Esophagus muscularis mucosa (tissue), 4 donors: ENCODE measurements at regions not wholly inside any gene's neighbourhood (a gene's known extent, or its start where the extent isn't known, plus 50 kb on each side); places are given as distances from the start of the nearest gene placed in this dataset.

ENCODE experiments used
- DNase-seq: peaks from one replicate; pipeline ENCODE4 v3.0.0-alpha.2; 2017; ENCODE audit errors: extremely low spot score
- H3K27ac ChIP-seq, 4 donors: fragments of 200-600 bp; sonication (generic); replicated peaks in 1 of 4; 1 replicate in 3 of 4; 2 replicates in 1 of 4; pipeline ENCODE4 v1.5.1; 2016 to 2019; ENCODE audit warnings: mild to moderate bottlenecking in 1 of 4
- H3K27me3 ChIP-seq, 4 donors: fragments of 200-600 bp; sonication (generic); one replicate each; pipeline versions ENCODE4 v1.5.1 to v1.6.0; 2016 to 2019
- H3K36me3 ChIP-seq, 4 donors: fragments of 200-600 bp; sonication (generic); one replicate each; pipeline ENCODE4 v1.5.1; 2016 to 2019
- H3K4me1 ChIP-seq, 4 donors: fragments of 200-600 bp; sonication (generic); one replicate each; pipeline ENCODE4 v1.5.1; 2016 to 2019
- H3K4me3 ChIP-seq, 4 donors: fragments of 200-600 bp; sonication (generic); 1 replicate in 2 of 4; 2 replicates in 2 of 4; pipeline ENCODE4 v1.5.1; 2016 to 2019; ENCODE audit warnings: mild to moderate bottlenecking in 4 of 4, moderate library complexity in 1 of 4
- H3K9me3 ChIP-seq, 4 donors: fragments of 200-600 bp; sonication (generic); 1 replicate in 3 of 4; 2 replicates in 1 of 4; pipeline ENCODE4 v1.5.1; 2016 to 2019
- EP300 ChIP-seq: sonication (generic); formaldehyde crosslinking; IDR thresholded peaks from one replicate; pipeline ENCODE4 v1.6.1; 2017; ENCODE audit warnings: antibody characterized with exemption
- POLR2A ChIP-seq: fragments of 450-650 bp; IDR thresholded peaks from one replicate; pipeline ENCODE4 v1.6.1; 2017; ENCODE audit warnings: antibody characterized with exemption, moderate library complexity, mild to moderate bottlenecking, low read depth
- POLR2AphosphoS5 ChIP-seq, 2 donors: sonication (generic); formaldehyde crosslinking; IDR thresholded peaks; one replicate each; pipeline ENCODE4 v1.6.1; 2017; ENCODE audit warnings: antibody characterized with exemption in 2 of 2
- WGBS: methylation state at CpG from one replicate; pipeline ENCODE4 v1.1.5; 2018; 5-methylcytosine and 5-hydroxymethylcytosine counted together
- intact Hi-C: fragments of 100-400 bp; cut with DNase I; formaldehyde crosslinking; loops from one replicate; pipeline ENCODE4 v1.15.1; 2023
- small RNA-seq, 3 donors: library from RNA; depleted of rRNA; stranded (forward); fragments of <200 nt; gene quantifications; one replicate each; pipeline ENCODE3, GENCODE V24; 2016
- TF ChIP-seq, protein P1 (sequence below), 3 experiments: fragments of 200-600 bp in 2 of 3; fragments of 450-650 bp in 1 of 3; sonication (generic) in 2 of 3; IDR thresholded peaks; one replicate each; pipeline ENCODE4 v1.5.1; 2017 to 2019; ENCODE audit warnings: antibody characterized with exemption in 3 of 3, mild to moderate bottlenecking in 2 of 3, moderate library complexity in 1 of 3

DNA sequence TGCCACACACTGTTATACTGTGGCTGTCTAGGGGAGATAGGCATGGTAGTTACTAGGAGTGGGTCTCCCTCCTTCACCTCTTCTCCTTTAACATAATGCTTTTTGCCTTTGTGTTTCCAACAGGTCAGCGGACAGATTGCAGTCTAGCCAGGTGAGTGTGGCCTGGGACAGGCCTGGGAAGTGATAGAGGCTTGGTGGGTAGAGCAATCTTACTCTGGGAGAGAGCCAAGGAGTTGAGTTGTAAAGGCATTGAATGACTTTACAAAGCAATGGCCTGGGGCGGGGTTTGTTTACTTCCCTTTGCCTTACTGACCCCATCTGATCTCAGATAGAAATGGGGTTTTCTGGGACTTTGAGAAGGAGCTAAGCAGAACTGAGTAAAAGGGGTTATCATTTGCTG, 51.0 kb upstream of the IKBKE start:
- H3K4me1 ChIP-seq, result peaks cover 17 to 27% (median 22%) of the 10 kb centered on the region in 4 donors
- intact Hi-C loops, result no loop called here
- DNase-seq, result no peak
- WGBS, result 88% methylated on average over 2 of the region's 2 CpGs
- H3K27ac ChIP-seq, result no peak overlapping the region
- H3K9me3 ChIP-seq, result no peaks in the 10 kb centered on the region
- no peaks in the 10 kb centered on the region for H3K27me3 ChIP-seq
- TF ChIP-seq POLR2A (no peak), EP300 (no peak), POLR2AphosphoS5 (IDR thresholded peaks at IDR 0.05) (no peak)
- TF ChIP-seq, protein P1, sequence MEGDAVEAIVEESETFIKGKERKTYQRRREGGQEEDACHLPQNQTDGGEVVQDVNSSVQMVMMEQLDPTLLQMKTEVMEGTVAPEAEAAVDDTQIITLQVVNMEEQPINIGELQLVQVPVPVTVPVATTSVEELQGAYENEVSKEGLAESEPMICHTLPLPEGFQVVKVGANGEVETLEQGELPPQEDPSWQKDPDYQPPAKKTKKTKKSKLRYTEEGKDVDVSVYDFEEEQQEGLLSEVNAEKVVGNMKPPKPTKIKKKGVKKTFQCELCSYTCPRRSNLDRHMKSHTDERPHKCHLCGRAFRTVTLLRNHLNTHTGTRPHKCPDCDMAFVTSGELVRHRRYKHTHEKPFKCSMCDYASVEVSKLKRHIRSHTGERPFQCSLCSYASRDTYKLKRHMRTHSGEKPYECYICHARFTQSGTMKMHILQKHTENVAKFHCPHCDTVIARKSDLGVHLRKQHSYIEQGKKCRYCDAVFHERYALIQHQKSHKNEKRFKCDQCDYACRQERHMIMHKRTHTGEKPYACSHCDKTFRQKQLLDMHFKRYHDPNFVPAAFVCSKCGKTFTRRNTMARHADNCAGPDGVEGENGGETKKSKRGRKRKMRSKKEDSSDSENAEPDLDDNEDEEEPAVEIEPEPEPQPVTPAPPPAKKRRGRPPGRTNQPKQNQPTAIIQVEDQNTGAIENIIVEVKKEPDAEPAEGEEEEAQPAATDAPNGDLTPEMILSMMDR (IDR thresholded peaks at IDR 0.05), result no peak
- H3K4me3 ChIP-seq, result no peak overlapping the region
- H3K36me3 ChIP-seq, result peaks cover 11 to 56% (median 41%) of the 10 kb centered on the region in 4 donors

DNA sequence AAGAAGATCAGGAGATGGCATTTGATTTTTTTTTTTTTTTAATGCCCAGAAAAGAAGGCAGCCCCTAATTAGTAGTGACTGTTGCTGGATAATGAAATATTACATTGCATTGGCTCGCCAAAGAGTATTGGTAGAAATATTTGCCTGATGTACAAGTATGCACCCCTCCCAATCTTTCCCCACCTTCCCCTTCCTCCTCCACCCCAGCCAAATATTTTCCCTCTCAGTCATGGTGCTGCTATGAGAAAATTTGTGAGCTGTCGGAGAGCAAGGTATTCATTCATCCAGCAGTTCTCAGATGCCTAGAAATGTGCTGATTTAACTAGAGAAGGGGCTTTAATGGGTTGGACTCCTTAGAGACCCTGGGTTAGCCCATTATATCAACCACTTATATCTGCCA, 50.5 kb upstream of the IKBKE start:
- H3K4me3 ChIP-seq, result no peak overlapping the region
- TF ChIP-seq POLR2AphosphoS5 (IDR thresholded peaks at IDR 0.05) (no peak), EP300 (no peak), POLR2A (no peak)
- TF ChIP-seq, protein P1 (IDR thresholded peaks at IDR 0.05), result no peak
- intact Hi-C loops, result no loop called here
- no peak overlapping the region for H3K27ac ChIP-seq
- 85% methylated on average over 2 of the region's 2 CpGs for whole genome bisulfite sequencing
- H3K9me3 ChIP-seq, result no peaks in the 10 kb centered on the region
- no peaks in the 10 kb centered on the region for H3K27me3 ChIP-seq
- peaks cover 17 to 27% (median 22%) of the 10 kb centered on the region in 4 donors for H3K4me1 ChIP-seq
- DNase-seq, result no peak
- peaks cover 11 to 62% (median 41%) of the 10 kb centered on the region in 4 donors for H3K36me3 ChIP-seq

DNA sequence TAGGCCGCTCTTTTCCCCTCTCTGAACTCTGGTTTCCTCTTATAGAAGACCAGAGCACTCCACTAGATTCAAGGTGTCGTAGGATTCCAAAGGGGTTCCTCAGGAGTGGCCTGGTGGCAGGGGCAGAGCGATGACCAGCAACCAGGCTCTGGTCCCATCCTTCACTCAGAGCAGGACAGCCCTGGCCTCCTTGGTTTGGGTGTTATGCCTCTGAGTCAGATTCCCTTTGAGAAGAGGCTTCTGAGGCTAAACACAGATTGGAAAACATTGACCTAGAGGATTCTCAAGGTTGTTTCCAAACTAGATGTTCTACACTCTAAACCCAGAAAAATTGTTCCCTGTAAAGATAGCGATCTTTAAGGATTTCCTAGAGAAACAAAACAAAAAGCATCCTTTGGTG, 49.8 kb upstream of the IKBKE start:
- Histone ChIP-seq H3K27me3 (no peaks in the 10 kb centered on the region), H3K27ac (no peak overlapping the region), H3K4me1 (peaks cover 14 to 22% (median 18%) of the 10 kb centered on the region in 4 donors), H3K4me3 (no peak overlapping the region), H3K9me3 (no peaks in the 10 kb centered on the region), H3K36me3 (peaks cover 11 to 65% (median 41%) of the 10 kb centered on the region in 4 donors)
- intact Hi-C loops, result no loop called here
- no peak for TF ChIP-seq POLR2A
- no peak for TF ChIP-seq EP300
- TF ChIP-seq, protein P1 (IDR thresholded peaks at IDR 0.05), result no peak
- no peak for TF ChIP-seq POLR2AphosphoS5 (IDR thresholded peaks at IDR 0.05)
- no peak for DNase-seq
- 75% methylated on average over 4 of the region's 4 CpGs for WGBS

Small RNAs in the stretch of these regions (small RNA-seq; reads per million reads assigned to genes)
- 0 reads per million in 3 donors for gene AC244023.1
